Activated naive CD8-positive, alpha-beta T cell treated with anti-CD3 and anti-CD28 coated beads, Interleukin-2, amount 50 U/mL, for 24 hours (primary cell): ENCODE measurements at regions not wholly inside any gene's neighbourhood (a gene's known extent, or its start where the extent isn't known, plus 50 kb on each side); places are given as distances from the start of the nearest gene placed in this dataset.
A peak's percentile ranks its signal among the peaks of the same experiment; 100 is the strongest.
"Not testable (repeated sequence)": the region's sequence is repeated elsewhere in the genome, so short reads cannot be mapped to it uniquely, and the experiment has no call there.

Experiments used
- ATAC-seq: fragments of 150-1000 bp; cut with Tn5 transposase; one replicate; pipeline ENCODE4 v1.10.0; 2021
- DNase-seq: peaks from one replicate; pipeline ENCODE4 v3.0.0; 2021
- H3K27ac Mint-ChIP-seq: one replicate; pipeline ENCODE4 v1.8.0; 2021; ENCODE audit warnings: mild to moderate bottlenecking, mixed read lengths
- H3K27me3 Mint-ChIP-seq: one replicate; pipeline ENCODE4 v1.8.0; 2021; ENCODE audit warnings: mixed read lengths
- H3K36me3 Mint-ChIP-seq: one replicate; pipeline ENCODE4 v1.8.0; 2021; ENCODE audit warnings: low read depth, mixed read lengths
- H3K4me1 Mint-ChIP-seq: one replicate; pipeline ENCODE4 v1.8.0; 2021; ENCODE audit warnings: mixed read lengths
- H3K4me3 Mint-ChIP-seq: one replicate; pipeline ENCODE4 v1.8.0; 2021; ENCODE audit warnings: mild to moderate bottlenecking, moderate library complexity, mixed read lengths
- H3K9me3 Mint-ChIP-seq: one replicate; pipeline ENCODE4 v1.8.0; 2021; ENCODE audit warnings: mixed read lengths

GRCh38 chr1:235059221-235059620 lies 69.4 kb downstream of the TOMM20 start:
- ATAC-seq (no peak), DNase-seq (no peak)
- Mint-ChIP-seq H3K4me3 (no peak overlapping the region), H3K27me3 (no peaks in the 10 kb centered on the region), H3K4me1 (peaks cover 19% of the 10 kb centered on the region), H3K27ac (no peak overlapping the region), H3K36me3 (no peaks in the 10 kb centered on the region), H3K9me3 (no peaks in the 10 kb centered on the region)

GRCh38 chr1:235058695-235059094 lies 69.9 kb downstream of the TOMM20 start:
- Mint-ChIP-seq H3K4me1 (peaks cover 17% of the 10 kb centered on the region), H3K27ac (no peak overlapping the region), H3K4me3 (no peak overlapping the region), H3K9me3 (no peaks in the 10 kb centered on the region), H3K27me3 (no peaks in the 10 kb centered on the region), H3K36me3 (no peaks in the 10 kb centered on the region)
- DNase-seq (no peak), ATAC-seq (no peak)

DNA sequence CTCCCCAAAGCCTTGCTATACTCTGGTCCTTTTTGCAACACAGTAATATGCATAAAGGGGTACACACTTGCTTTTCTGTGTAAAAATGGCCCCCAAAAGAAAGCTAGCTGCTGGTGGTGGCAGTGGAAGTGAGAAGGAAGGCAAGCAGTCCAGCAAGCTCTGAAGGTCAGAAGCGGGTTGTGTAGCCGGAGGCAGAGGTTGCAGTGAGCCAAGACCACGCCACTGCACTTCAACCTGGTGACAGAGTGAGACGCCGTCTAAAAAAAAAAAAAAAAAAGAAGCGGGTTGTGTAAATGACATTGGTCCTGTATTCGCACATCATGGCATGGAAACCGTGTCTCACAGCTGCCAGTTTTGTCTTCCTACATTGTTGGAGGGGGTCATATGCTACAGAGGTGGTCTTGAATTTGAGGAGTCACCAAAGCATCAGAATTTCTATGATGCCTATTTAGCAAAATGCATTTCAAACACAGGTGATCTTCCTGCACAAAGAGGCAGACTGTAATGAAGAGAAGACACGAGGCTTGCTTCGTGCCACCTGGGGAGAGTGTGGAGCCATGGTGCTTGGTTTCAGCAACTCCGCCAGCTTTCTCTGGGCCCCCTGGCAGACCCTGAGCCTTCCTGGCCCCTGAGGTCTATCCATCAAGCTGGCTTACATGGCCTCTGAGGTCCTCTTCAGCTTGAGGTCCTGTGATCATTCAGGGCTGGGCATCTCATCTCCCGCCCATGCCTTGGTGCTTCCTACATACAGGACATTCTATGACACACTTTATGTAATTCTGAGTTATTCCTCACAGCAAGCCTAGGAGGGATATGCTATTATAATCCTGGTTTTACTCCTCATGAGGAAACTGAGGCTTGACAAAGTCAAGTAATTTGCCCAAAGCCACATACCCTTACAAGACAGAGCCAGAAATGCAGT lies 71.0 kb downstream of the TOMM20 start:
- DNase-seq (no peak), ATAC-seq (no peak)
- H3K27me3 Mint-ChIP-seq = no peaks in the 10 kb centered on the region
- no peaks in the 10 kb centered on the region for H3K9me3 Mint-ChIP-seq
- no peak overlapping the region for H3K4me3 Mint-ChIP-seq
- H3K36me3 Mint-ChIP-seq = no peaks in the 10 kb centered on the region
- peaks cover 11% of the 10 kb centered on the region for H3K4me1 Mint-ChIP-seq
- no peak overlapping the region for H3K27ac Mint-ChIP-seq

- Mint-ChIP-seq H3K36me3 (no peaks in the 10 kb centered on the region), H3K4me1 (peaks cover 17% of the 10 kb centered on the region), H3K9me3 (no peaks in the 10 kb centered on the region), H3K27me3 (no peaks in the 10 kb centered on the region), H3K27ac (no peak overlapping the region), H3K4me3 (no peak overlapping the region)
- DNase-seq = no peak
- no peak for ATAC-seq
Measured at GRCh38 chr1:235056937-235057336, 71.7 kb downstream of the TOMM20 start.

- no peak for DNase-seq
- Mint-ChIP-seq H3K27ac (no peak overlapping the region), H3K9me3 (no peaks in the 10 kb centered on the region), H3K4me3 (no peak overlapping the region), H3K27me3 (no peaks in the 10 kb centered on the region), H3K4me1 (peaks cover 27% of the 10 kb centered on the region), H3K36me3 (no peaks in the 10 kb centered on the region)
- no peak for ATAC-seq
Measured at GRCh38 chr1:235054936-235055335, 73.7 kb downstream of the TOMM20 start.

DNA sequence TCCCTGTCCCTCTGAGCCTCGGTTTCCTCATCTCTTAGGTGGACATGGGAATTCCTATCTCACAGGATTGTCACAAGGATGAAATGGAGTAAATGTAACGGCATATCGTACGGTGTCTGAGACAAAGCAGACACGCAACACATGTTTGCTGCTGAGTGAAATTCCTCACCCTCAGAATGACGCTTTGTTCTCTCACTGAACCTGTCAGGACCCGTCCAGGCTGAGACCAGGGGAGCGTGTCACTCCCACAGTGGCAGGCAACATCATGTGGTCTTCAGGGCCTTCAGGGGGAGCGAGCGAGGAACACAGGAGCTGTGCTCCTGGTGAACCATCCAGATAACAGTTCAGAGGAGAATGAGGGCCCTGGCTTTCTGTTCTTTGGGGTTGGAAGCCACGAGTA lies 74.2 kb downstream of the TOMM20 start:
- DNase-seq (no peak), ATAC-seq (no peak)
- Mint-ChIP-seq H3K4me3 (no peak overlapping the region), H3K36me3 (no peaks in the 10 kb centered on the region), H3K27me3 (no peaks in the 10 kb centered on the region), H3K4me1 (peaks cover 32% of the 10 kb centered on the region), H3K27ac (no peak overlapping the region), H3K9me3 (no peaks in the 10 kb centered on the region)

- Mint-ChIP-seq H3K27ac (peak overlapping the region; percentile 45), H3K9me3 (no peaks in the 10 kb centered on the region), H3K4me3 (no peak overlapping the region), H3K4me1 (peaks cover 48% of the 10 kb centered on the region), H3K27me3 (no peaks in the 10 kb centered on the region), H3K36me3 (no peaks in the 10 kb centered on the region)
- DNase-seq (no peak), ATAC-seq (no peak)
Measured at GRCh38 chr1:235052067-235053008, 76.3 kb downstream of the TOMM20 start.

- Mint-ChIP-seq H3K27ac (no peak overlapping the region), H3K4me1 (peaks cover 46% of the 10 kb centered on the region), H3K9me3 (no peaks in the 10 kb centered on the region), H3K36me3 (no peaks in the 10 kb centered on the region), H3K4me3 (no peak overlapping the region), H3K27me3 (no peaks in the 10 kb centered on the region)
- no peak for ATAC-seq
- DNase-seq = no peak
Measured at GRCh38 chr1:235051521-235051920, 77.1 kb downstream of the TOMM20 start.

DNA sequence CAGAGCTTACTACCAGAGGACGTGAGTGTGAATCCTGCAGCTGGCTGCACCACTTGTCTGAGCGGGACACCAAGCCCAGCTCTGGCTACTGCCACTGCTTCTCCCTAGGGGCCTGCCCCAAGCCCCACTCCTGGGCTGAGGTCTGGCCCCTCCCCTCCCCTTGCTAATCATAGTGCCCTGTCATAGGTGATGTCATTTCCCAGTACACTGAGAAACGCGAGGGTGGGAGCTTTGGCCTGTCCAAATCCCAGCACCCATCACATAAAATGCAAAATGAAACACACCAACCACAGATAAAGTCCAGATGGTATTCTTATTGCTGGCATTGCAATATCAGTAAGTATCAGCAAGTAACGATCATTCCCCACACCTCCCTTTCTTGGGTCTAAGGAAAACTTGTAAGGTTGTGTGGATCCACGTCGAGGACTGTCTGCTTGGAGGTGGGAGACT lies 77.7 kb downstream of the TOMM20 start:
- DNase-seq = no peak
- Mint-ChIP-seq H3K36me3 (no peaks in the 10 kb centered on the region), H3K4me3 (no peak overlapping the region), H3K4me1 (peaks cover 50% of the 10 kb centered on the region), H3K9me3 (no peaks in the 10 kb centered on the region), H3K27ac (peak overlapping the region; percentile 31), H3K27me3 (no peaks in the 10 kb centered on the region)
- ATAC-seq = peak; percentile 59

DNA sequence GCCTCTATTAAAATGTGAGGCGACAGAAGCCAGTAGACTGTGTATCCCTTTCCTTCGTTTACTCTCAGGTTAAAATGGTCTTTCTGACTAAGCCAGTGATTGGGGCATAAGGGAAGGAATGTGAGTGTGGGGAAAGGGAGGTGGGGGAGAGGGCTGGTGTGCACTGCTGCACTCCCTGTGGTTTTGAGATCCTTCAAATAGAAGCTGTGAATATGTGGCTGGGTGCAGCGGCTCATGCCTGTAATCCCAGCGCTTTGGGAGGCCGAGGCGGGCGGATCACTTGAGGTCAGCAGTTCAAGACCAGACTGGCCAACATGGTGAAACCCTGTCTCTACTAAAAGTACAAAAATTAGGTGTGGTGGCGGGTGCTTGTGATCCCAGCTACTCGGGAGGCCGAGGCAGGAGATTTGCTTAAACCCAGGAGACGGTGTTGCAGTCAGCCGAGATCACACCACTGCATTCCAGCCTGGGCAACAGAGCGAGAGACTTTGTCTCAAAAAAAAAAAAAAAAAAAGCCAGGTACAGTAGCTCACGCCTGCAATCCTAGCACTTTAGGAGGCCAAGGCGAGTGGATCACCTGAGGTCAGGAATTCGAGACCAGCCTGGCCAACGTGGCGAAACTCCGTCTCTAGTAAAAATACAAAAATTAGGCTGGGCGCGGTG lies 78.8 kb downstream of the TOMM20 start:
- H3K36me3 Mint-ChIP-seq, ATAC-seq, DNase-seq, H3K27me3 Mint-ChIP-seq, H3K9me3 Mint-ChIP-seq, H3K4me3 Mint-ChIP-seq: not testable (repeated sequence)
- peaks cover 61% of the 10 kb centered on the region for H3K4me1 Mint-ChIP-seq
- peak overlapping the region; percentile 46 for H3K27ac Mint-ChIP-seq

GRCh38 chr1:235049217-235049616 lies 79.4 kb downstream of the TOMM20 start:
- Mint-ChIP-seq H3K4me1 (peaks cover 65% of the 10 kb centered on the region), H3K36me3 (no peaks in the 10 kb centered on the region), H3K27me3 (no peaks in the 10 kb centered on the region), H3K4me3 (no peak overlapping the region), H3K27ac (peak overlapping the region; percentile 46), H3K9me3 (no peaks in the 10 kb centered on the region)
- ATAC-seq (no peak), DNase-seq (no peak)

GRCh38 chr1:235047331-235047871 lies 81.2 kb downstream of the TOMM20 start:
- H3K4me1 Mint-ChIP-seq = peaks cover 61% of the 10 kb centered on the region
- H3K27me3 Mint-ChIP-seq = no peaks in the 10 kb centered on the region
- no peaks in the 10 kb centered on the region for H3K9me3 Mint-ChIP-seq
- peak overlapping the region; percentile 92 for H3K27ac Mint-ChIP-seq
- no peaks in the 10 kb centered on the region for H3K36me3 Mint-ChIP-seq
- no peak for ATAC-seq
- no peak for DNase-seq
- H3K4me3 Mint-ChIP-seq = peak overlapping the region; percentile 57

DNA sequence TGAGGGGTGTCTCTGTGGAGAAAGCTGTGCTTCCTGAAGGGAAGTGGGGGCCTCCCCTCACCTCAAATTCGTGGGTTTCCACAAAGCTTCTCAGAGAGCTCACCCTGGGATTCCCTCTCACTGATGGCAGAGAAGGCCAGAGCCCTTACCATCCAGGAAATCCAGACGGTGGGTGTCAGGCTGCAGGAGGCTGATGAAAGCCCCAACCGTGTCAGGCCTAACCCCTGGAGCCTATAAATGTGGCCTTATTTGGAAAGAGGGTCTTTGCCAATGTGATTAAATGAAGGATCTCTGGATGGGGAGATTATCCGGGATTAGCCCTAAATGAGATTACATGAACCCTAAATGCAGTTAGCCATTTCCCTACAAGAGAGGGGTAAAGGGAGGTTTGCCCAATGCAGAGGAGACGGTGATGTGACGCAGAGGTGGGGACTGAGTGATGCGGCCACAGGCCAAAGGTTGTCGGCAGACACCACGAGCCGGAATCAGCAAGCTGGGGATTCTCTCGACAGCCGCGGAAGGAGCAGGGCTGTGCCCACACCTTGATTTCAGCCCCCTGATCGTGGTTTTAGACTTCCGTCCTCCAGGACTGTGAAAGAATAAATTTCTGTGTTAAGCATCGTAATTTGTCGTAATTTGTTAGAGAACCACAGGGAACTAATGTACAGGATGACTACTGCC lies 82.6 kb downstream of the TOMM20 start:
- Mint-ChIP-seq H3K27ac (peak overlapping the region; percentile 49), H3K9me3 (no peaks in the 10 kb centered on the region), H3K4me1 (peaks cover 54% of the 10 kb centered on the region), H3K36me3 (no peaks in the 10 kb centered on the region), H3K27me3 (no peaks in the 10 kb centered on the region), H3K4me3 (no peak overlapping the region)
- no peak for ATAC-seq
- no peak for DNase-seq
